Calu3 (cell line): ENCODE measurements at regions not wholly inside any gene's neighbourhood (a gene's known extent, or its start where the extent isn't known, plus 50 kb on each side); places are given as distances from the start of the nearest gene placed in this dataset.

Source experiments
- BruUV-seq: library from RNA; stranded (reverse); fragments of 400-500 nt; replicated peaks from 2 replicates; lab custom pipeline; 2021; lab: Mats Ljungman, UMichigan
- CTCF ChIA-PET: fragments of 300-600 bp; sonication (Branson Sonifier 250); formaldehyde crosslinking; loops from one replicate; lab custom pipeline; 2022; ENCODE audit warnings: antibody characterized with exemption; lab: Charles Lee
- DNase-seq: peaks from one replicate; pipeline ENCODE4 v3.0.0; 2022
- H3K27ac Mint-ChIP-seq: one replicate; pipeline ENCODE4 v1.8.0; 2022; ENCODE audit warnings: mixed read lengths; ENCODE audit not compliant: unreplicated experiment
- H3K27me3 Mint-ChIP-seq: one replicate; pipeline ENCODE4 v1.8.0; 2022; ENCODE audit warnings: mixed read lengths; ENCODE audit not compliant: unreplicated experiment
- H3K36me3 Mint-ChIP-seq: one replicate; pipeline ENCODE4 v1.8.0; 2022; ENCODE audit warnings: mild to moderate bottlenecking, moderate library complexity, mixed read lengths; ENCODE audit not compliant: insufficient read depth, unreplicated experiment
- H3K4me1 Mint-ChIP-seq: one replicate; pipeline ENCODE4 v1.8.0; 2022; ENCODE audit warnings: mild to moderate bottlenecking, low read depth, mixed read lengths; ENCODE audit not compliant: unreplicated experiment
- H3K4me3 Mint-ChIP-seq: one replicate; pipeline ENCODE4 v1.8.0; 2022; ENCODE audit warnings: mild to moderate bottlenecking, low read depth, moderate library complexity, mixed read lengths; ENCODE audit not compliant: unreplicated experiment
- H3K9me3 Mint-ChIP-seq: one replicate; pipeline ENCODE4 v1.8.0; 2022; ENCODE audit warnings: low read depth, mixed read lengths; ENCODE audit not compliant: unreplicated experiment
- CTCF ChIP-seq: fragments of 200-600 bp; IDR thresholded peaks from one replicate; pipeline ENCODE4 v1.8.0; 2022; ENCODE audit warnings: antibody characterized with exemption; ENCODE audit not compliant: unreplicated experiment
- intact Hi-C: fragments of 100-400 bp; cut with micrococcal nuclease; formaldehyde crosslinking; loops from one replicate; pipeline ENCODE4 v1.10.0; 2022; ENCODE audit not compliant: unreplicated experiment

- Mint-ChIP-seq H3K36me3 (no peaks in the 10 kb centered on the region), H3K4me3 (no peak overlapping the region), H3K27me3 (peaks cover 60% of the 10 kb centered on the region), H3K9me3 (no peaks in the 10 kb centered on the region), H3K27ac (no peak overlapping the region), H3K4me1 (no peaks in the 10 kb centered on the region)
- DNase-seq, result no peak
- no peak for TF ChIP-seq CTCF
- CTCF ChIA-PET, result no interaction called here
- no TSS peak for BruUV-seq
- intact Hi-C loops, result no loop called here
These were observed 61.8 kb upstream of the NCAM1 start for GRCh38 chr11:112899235-112900006.

GRCh38 chr11:112901924-112902323 is 59.3 kb upstream of the NCAM1 start:
- H3K4me3 Mint-ChIP-seq, result no peak overlapping the region
- H3K27me3 Mint-ChIP-seq, result peaks cover 60% of the 10 kb centered on the region
- CTCF ChIA-PET, result interaction anchor here (0.6 kb wide), 1 partner anchor 39 kb away, joined by 3 read pairs; no protein-coding TSS in a partner anchor
- no peaks in the 10 kb centered on the region for H3K9me3 Mint-ChIP-seq
- no peak for DNase-seq
- BruUV-seq, result no TSS peak
- H3K4me1 Mint-ChIP-seq, result no peaks in the 10 kb centered on the region
- no peak overlapping the region for H3K27ac Mint-ChIP-seq
- no peaks in the 10 kb centered on the region for H3K36me3 Mint-ChIP-seq
- TF ChIP-seq CTCF, result no peak
- intact Hi-C loops, result no loop called here

GRCh38 chr11:112902361-112903011 is 58.7 kb upstream of the NCAM1 start:
- no peak for TF ChIP-seq CTCF
- CTCF ChIA-PET, result interaction anchor here (0.6 kb wide), 1 partner anchor 38 kb away, joined by 3 read pairs; no protein-coding TSS in a partner anchor
- intact Hi-C loops, result no loop called here
- peaks cover 66% of the 10 kb centered on the region for H3K27me3 Mint-ChIP-seq
- H3K9me3 Mint-ChIP-seq, result no peaks in the 10 kb centered on the region
- H3K36me3 Mint-ChIP-seq, result no peaks in the 10 kb centered on the region
- no peaks in the 10 kb centered on the region for H3K4me1 Mint-ChIP-seq
- no TSS peak for BruUV-seq
- H3K27ac Mint-ChIP-seq, result no peak overlapping the region
- H3K4me3 Mint-ChIP-seq, result no peak overlapping the region
- DNase-seq, result no peak

GRCh38 chr11:112903340-112903739 is 57.9 kb upstream of the NCAM1 start:
- Mint-ChIP-seq H3K4me3 (no peak overlapping the region), H3K27ac (no peak overlapping the region), H3K9me3 (no peaks in the 10 kb centered on the region), H3K27me3 (peaks cover 74% of the 10 kb centered on the region), H3K36me3 (no peaks in the 10 kb centered on the region), H3K4me1 (no peaks in the 10 kb centered on the region)
- intact Hi-C loops, result no loop called here
- CTCF ChIA-PET, result no interaction called here
- no peak for TF ChIP-seq CTCF
- no TSS peak for BruUV-seq
- no peak for DNase-seq
